ENCODE measurements at regions not wholly inside any gene's neighbourhood (a gene's known extent, or its start where the extent isn't known, plus 50 kb on each side); places are given as distances from the start of the nearest gene placed in this dataset.

DNA sequence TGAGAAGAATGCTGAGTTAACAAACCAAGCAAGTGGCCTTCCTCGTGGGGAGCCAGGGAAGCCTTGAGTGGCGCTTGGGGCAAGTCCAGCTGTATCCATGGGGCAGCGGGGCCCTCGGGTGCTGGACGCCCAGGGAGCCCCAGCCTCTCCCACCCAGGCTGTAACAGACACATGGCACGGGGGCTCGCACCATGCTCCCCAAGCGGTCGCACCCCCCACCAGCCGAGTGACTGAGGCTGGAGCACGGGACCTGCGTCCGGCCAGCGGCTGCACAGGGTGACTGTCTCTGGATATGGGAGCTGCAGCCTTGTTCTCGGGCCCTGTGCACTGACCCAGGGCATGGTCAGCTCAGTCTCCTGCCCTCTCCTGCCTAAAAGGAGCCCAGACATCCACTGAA, 53.9 kb upstream of the ACTRT2 start:
- TF ChIP-seq ARNTL (CRISPR knock-in tag; IDR thresholded peaks at IDR 0.05; ENCODE audit: borderline replicate concordance, low read depth): no peak
- no peak for TF ChIP-seq ZC3H10 (CRISPR knock-in tag; IDR thresholded peaks at IDR 0.05)
- no peak for TF ChIP-seq ZNF8 (CRISPR knock-in tag; IDR thresholded peaks at IDR 0.05)
- no peak for TF ChIP-seq GLIS3 (CRISPR knock-in tag; IDR thresholded peaks at IDR 0.05)
- no peak for TF ChIP-seq CREB5 (CRISPR knock-in tag; IDR thresholded peaks at IDR 0.05; ENCODE audit: low read depth)
- no peak for TF ChIP-seq SNAI2 (CRISPR knock-in tag; IDR thresholded peaks at IDR 0.05)
- no peak for TF ChIP-seq OSR1 (CRISPR knock-in tag; IDR thresholded peaks at IDR 0.05)
- TF ChIP-seq POU6F1 (CRISPR knock-in tag; IDR thresholded peaks at IDR 0.05; ENCODE audit: borderline replicate concordance, low read depth): no peak
- TF ChIP-seq, protein P1, sequence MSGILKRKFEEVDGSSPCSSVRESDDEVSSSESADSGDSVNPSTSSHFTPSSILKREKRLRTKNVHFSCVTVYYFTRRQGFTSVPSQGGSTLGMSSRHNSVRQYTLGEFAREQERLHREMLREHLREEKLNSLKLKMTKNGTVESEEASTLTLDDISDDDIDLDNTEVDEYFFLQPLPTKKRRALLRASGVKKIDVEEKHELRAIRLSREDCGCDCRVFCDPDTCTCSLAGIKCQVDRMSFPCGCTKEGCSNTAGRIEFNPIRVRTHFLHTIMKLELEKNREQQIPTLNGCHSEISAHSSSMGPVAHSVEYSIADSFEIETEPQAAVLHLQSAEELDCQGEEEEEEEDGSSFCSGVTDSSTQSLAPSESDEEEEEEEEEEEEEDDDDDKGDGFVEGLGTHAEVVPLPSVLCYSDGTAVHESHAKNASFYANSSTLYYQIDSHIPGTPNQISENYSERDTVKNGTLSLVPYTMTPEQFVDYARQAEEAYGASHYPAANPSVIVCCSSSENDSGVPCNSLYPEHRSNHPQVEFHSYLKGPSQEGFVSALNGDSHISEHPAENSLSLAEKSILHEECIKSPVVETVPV (CRISPR knock-in tag; IDR thresholded peaks at IDR 0.05): no peak
- TF ChIP-seq TCF4 (CRISPR knock-in tag; IDR thresholded peaks at IDR 0.05; ENCODE audit: borderline replicate concordance): no peak
- ATAC-seq: no peak

DNA sequence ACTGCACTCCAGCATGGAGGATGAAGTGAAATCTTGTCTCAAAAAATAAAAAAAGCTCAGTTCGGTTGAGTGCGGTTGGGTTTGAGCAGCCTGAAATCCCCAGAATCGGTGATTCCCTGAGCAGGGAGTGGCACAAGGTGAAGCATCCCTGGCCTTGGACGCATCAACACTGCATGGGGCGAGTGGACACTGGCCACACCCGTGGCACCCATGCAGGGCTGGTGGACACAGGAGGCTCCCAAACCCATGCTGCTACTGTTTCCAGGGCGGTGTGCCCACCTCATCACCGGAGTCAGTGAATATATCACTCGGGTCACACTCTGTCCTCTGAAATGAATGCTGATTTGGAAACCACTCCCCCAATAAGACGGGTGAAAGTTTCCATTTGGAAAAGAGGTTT, 53.4 kb upstream of the ACTRT2 start:
- ATAC-seq: no peak
- TF ChIP-seq CREB5 (CRISPR knock-in tag; IDR thresholded peaks at IDR 0.05; ENCODE audit: low read depth) (no peak), ZFP3 (CRISPR knock-in tag; IDR thresholded peaks at IDR 0.05) (no peak), ARNTL (CRISPR knock-in tag; IDR thresholded peaks at IDR 0.05; ENCODE audit: borderline replicate concordance, low read depth) (no peak)

GRCh38 chr1:2968471-2968881, 52.8 kb upstream of the ACTRT2 start:
- ATAC-seq: no peak
- TF ChIP-seq ZNF8 (CRISPR knock-in tag; IDR thresholded peaks at IDR 0.05) (no peak), ESRRG (CRISPR knock-in tag; IDR thresholded peaks at IDR 0.05) (no peak)

- TF ChIP-seq OSR1 (CRISPR knock-in tag; IDR thresholded peaks at IDR 0.05) (no peak), ESRRG (CRISPR knock-in tag; IDR thresholded peaks at IDR 0.05) (no peak), ARNTL (CRISPR knock-in tag; IDR thresholded peaks at IDR 0.05; ENCODE audit: borderline replicate concordance, low read depth) (no peak), GLIS3 (CRISPR knock-in tag; IDR thresholded peaks at IDR 0.05) (no peak), ZNF70 (CRISPR knock-in tag; IDR thresholded peaks at IDR 0.05) (no peak), TCF4 (CRISPR knock-in tag; IDR thresholded peaks at IDR 0.05; ENCODE audit: borderline replicate concordance) (no peak), CSDC2 (CRISPR knock-in tag; IDR thresholded peaks at IDR 0.05) (no peak), ZFP30 (CRISPR knock-in tag; IDR thresholded peaks at IDR 0.05) (no peak), TOX (CRISPR knock-in tag; IDR thresholded peaks at IDR 0.05; ENCODE audit: borderline replicate concordance) (no peak), ZNF8 (CRISPR knock-in tag; IDR thresholded peaks at IDR 0.05) (no peak)
- TF ChIP-seq, protein P1 (CRISPR knock-in tag; IDR thresholded peaks at IDR 0.05): no peak
- ATAC-seq: no peak
Measured at GRCh38 chr1:2969011-2969844, 52.0 kb upstream of the ACTRT2 start.

DNA sequence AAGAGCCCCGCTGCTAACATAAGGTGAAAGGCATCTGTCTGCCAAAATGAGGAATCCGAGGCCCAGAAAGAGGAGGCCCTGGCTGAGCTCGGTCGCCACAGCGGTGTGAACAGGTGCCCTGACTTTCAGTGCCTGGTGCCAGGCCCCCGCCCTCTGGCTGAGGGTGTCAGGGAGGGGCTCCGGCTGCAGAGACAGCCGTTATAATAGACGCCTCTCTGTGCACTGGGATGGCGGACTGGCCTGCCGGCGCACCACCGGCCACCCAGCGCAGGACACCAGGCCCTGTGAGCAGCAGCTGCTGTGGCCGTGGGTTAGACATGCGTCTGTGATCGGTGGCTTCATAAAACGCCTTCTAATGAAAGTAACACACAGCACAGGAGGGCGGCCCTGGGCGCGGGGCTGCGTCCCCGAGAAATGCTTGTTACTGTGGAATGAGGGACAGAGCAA, 51.4 kb upstream of the ACTRT2 start:
- no peak for ATAC-seq
- TF ChIP-seq PATZ1 (CRISPR knock-in tag; IDR thresholded peaks at IDR 0.05; ENCODE audit: borderline replicate concordance) (no peak), ISL1 (CRISPR knock-in tag; IDR thresholded peaks at IDR 0.05) (no peak), TOX (CRISPR knock-in tag; IDR thresholded peaks at IDR 0.05; ENCODE audit: borderline replicate concordance) (no peak), ESRRG (CRISPR knock-in tag; IDR thresholded peaks at IDR 0.05) (no peak), BACH2 (CRISPR knock-in tag; IDR thresholded peaks at IDR 0.05; ENCODE audit: borderline replicate concordance) (no peak), CSDC2 (CRISPR knock-in tag; IDR thresholded peaks at IDR 0.05) (no peak), GLIS3 (CRISPR knock-in tag; IDR thresholded peaks at IDR 0.05) (no peak), ZFP30 (CRISPR knock-in tag; IDR thresholded peaks at IDR 0.05) (no peak), CREB5 (CRISPR knock-in tag; IDR thresholded peaks at IDR 0.05; ENCODE audit: low read depth) (no peak), SNAI2 (CRISPR knock-in tag; IDR thresholded peaks at IDR 0.05) (no peak), ZFP3 (CRISPR knock-in tag; IDR thresholded peaks at IDR 0.05) (no peak), OSR1 (CRISPR knock-in tag; IDR thresholded peaks at IDR 0.05) (no peak)
- TF ChIP-seq, protein P1 (CRISPR knock-in tag; IDR thresholded peaks at IDR 0.05): no peak

All from SK-N-SH treated with all-trans-retinoic acid at 6 μM for 48 hours (cell line).